ENCODE measurements at regions not wholly inside any gene's neighbourhood (a gene's known extent, or its start where the extent isn't known, plus 50 kb on each side); places are given as distances from the start of the nearest gene placed in this dataset.

DNA sequence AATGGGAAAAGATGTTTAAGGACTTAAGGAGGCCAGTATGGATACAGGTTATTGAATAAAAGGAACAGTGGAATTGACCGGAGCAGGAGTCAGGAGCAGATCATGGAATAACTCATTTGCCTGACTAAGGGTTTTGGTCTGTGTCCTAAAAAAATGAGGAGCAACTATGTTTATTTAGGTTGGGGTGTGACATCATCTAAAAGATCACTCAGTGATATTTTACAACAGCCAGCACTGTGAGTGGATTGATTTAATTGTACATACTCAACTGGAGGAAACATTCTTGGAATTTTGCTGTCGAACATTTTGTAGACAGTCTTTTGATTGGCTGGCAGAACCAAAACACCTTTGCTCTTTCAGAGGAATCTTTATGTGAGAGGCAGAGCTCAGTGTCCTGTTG is 348.6 kb upstream of the CDIN1 start:
- intact Hi-C loops (cut with DNase I) = no loop called here
- Histone ChIP-seq H3K4me1 (no peaks in the 10 kb centered on the region), H3K4me3 (no peak overlapping the region), H3K9me3 (peaks cover 0 to 7% of the 10 kb centered on the region in 2 donors), H3K36me3 (no peaks in the 10 kb centered on the region), H3K27me3 (no peaks in the 10 kb centered on the region), H3K27ac (no peak overlapping the region)
- TF ChIP-seq, protein P1, sequence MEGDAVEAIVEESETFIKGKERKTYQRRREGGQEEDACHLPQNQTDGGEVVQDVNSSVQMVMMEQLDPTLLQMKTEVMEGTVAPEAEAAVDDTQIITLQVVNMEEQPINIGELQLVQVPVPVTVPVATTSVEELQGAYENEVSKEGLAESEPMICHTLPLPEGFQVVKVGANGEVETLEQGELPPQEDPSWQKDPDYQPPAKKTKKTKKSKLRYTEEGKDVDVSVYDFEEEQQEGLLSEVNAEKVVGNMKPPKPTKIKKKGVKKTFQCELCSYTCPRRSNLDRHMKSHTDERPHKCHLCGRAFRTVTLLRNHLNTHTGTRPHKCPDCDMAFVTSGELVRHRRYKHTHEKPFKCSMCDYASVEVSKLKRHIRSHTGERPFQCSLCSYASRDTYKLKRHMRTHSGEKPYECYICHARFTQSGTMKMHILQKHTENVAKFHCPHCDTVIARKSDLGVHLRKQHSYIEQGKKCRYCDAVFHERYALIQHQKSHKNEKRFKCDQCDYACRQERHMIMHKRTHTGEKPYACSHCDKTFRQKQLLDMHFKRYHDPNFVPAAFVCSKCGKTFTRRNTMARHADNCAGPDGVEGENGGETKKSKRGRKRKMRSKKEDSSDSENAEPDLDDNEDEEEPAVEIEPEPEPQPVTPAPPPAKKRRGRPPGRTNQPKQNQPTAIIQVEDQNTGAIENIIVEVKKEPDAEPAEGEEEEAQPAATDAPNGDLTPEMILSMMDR (IDR thresholded peaks at IDR 0.05) = no peak
- DNase-seq (no peak), ATAC-seq (no peak)

DNA sequence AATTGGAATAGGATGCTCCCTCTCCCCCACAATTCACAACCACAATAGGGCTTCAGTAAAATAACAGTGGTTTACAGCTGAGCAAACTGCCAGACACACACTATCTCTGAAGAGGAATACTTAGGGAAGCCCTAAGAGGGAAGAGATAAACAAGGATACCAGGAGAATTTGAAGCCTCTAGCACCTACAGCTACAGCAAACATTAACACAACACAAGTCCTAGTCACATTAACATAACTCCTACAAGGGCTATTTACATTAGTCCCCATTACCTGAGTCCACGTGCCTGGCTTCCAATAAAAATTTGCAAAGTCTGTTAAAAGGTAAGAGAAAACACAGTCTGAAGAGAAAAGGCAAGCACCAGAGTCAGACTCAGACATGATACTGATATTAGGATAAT is 346.9 kb upstream of the CDIN1 start:
- TF ChIP-seq, protein P1 (IDR thresholded peaks at IDR 0.05) = no peak
- intact Hi-C loops (cut with DNase I) = no loop called here
- H3K27ac ChIP-seq = no peak overlapping the region

DNA sequence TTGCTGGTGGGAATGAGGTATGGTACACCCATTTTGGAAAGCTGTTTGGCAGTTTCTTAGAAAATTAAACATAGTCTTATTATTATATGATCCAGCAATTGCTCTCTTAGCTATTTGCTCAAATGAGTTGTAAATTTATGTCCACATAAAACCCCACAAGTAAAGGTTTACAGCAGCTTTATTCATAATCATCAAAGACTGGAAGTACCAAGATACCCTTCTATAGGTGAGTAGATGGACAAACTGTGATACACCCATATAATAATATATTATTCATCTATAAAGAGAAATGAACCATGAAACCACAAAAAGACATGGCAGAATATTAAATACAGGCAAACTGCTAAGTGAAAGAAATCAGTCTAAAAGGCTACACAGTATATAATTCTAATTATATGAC is 344.7 kb upstream of the CDIN1 start:
- Histone ChIP-seq H3K4me1 (no peaks in the 10 kb centered on the region), H3K36me3 (no peaks in the 10 kb centered on the region), H3K27me3 (no peaks in the 10 kb centered on the region), H3K4me3 (no peak overlapping the region), H3K9me3 (peaks cover 0 to 7% of the 10 kb centered on the region in 2 donors), H3K27ac (no peak overlapping the region)
- DNase-seq = no peak
- ATAC-seq = no peak
- TF ChIP-seq, protein P1 (IDR thresholded peaks at IDR 0.05) = no peak
- intact Hi-C loops (cut with DNase I) = no loop called here

More for the DNA sequence above, 346.9 kb upstream of the CDIN1 start:
- DNase-seq (no peak), ATAC-seq (no peak)
- Histone ChIP-seq H3K4me1 (no peaks in the 10 kb centered on the region), H3K36me3 (no peaks in the 10 kb centered on the region), H3K9me3 (peaks cover 0 to 7% of the 10 kb centered on the region in 2 donors), H3K27me3 (no peaks in the 10 kb centered on the region), H3K4me3 (no peak overlapping the region)

DNA sequence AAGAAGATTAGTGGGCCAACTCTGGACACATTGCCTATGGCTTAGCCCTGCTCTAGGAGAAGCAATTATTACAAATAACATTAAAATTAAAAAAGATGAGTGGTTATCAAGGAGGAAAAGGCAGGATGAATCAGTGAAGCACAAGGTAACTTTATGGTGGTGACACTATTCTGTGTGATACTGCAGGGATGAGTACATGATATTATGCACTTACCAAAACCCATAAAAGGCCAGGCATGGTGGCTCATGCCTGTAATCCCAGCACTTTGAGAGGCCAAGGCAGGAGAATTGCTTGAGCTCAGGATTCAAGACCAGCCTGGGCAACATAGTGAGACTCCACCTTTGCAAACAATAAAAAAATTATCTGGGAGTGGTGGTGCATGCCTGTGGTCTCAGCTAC is 344.3 kb upstream of the CDIN1 start:
- TF ChIP-seq, protein P1 (IDR thresholded peaks at IDR 0.05) = no peak
- DNase-seq = no peak
- no peak for ATAC-seq
- intact Hi-C loops (cut with DNase I) = no loop called here
- no peaks in the 10 kb centered on the region for H3K36me3 ChIP-seq
- H3K27me3 ChIP-seq = no peaks in the 10 kb centered on the region
- no peaks in the 10 kb centered on the region for H3K4me1 ChIP-seq
- H3K9me3 ChIP-seq = peaks cover 0 to 7% of the 10 kb centered on the region in 2 donors
- H3K27ac ChIP-seq = no peak overlapping the region
- H3K4me3 ChIP-seq = no peak overlapping the region

DNA sequence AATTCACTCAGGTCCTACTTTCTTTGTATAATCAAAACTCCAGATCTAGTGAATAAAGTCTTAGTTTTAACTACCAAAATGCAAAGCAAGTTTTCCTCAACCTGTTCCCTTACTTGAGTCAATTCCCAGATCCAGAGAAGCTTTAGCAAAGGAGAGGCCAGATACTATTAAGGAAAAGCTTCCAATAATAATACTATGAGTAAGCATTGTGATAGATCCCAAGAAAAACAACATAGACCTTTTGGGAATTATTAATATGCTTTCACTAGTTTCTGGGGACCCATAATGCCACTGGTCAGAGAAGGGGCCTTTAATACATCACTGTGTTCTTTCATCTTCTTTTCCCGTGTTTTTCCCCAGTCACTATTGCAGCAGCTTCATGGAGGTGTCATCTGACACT is 339.9 kb upstream of the CDIN1 start:
- ATAC-seq (no peak), DNase-seq (no peak)
- TF ChIP-seq, protein P1 (IDR thresholded peaks at IDR 0.05) = no peak
- H3K4me3 ChIP-seq = no peak overlapping the region
- intact Hi-C loops (cut with DNase I) = no loop called here
- no peaks in the 10 kb centered on the region for H3K36me3 ChIP-seq
- no peaks in the 10 kb centered on the region for H3K27me3 ChIP-seq
- no peak overlapping the region for H3K27ac ChIP-seq
- peaks cover 0 to 15% of the 10 kb centered on the region in 2 donors for H3K9me3 ChIP-seq
- H3K4me1 ChIP-seq = no peaks in the 10 kb centered on the region
